ENCODE measurements at regions not wholly inside any gene's neighbourhood (a gene's known extent, or its start where the extent isn't known, plus 50 kb on each side); places are given as distances from the start of the nearest gene placed in this dataset.

DNA sequence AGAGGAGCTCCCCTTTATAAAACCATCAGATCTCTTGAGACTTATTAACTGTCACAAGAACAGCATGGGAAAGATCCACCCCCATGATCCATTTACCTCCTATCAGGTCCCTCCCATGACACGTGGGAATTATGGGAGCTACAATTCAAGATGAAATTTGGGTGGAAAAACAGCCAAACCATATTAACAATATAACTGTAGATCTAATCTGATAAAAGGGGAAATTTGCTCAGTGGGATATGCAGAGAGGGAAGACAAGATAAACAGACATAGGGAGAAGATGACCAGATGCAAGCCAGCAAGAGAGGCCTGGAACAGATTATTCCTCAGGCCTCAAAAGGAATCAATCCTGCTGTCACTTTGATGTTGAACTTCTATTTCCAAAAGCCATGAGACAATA lies 841.5 kb downstream of the LRRIQ3 start:
- ATAC-seq (no peak), FAIRE-seq (no peak), DNase-seq (ENCODE audit: low read depth in 1 of 2, low spot score in 1 of 2) (no peak)
- H3K27ac ChIP-seq = no peak overlapping the region
- H3K4me3 ChIP-seq = no peak overlapping the region
- H3K4me1 ChIP-seq = no peaks in the 10 kb centered on the region
- TF ChIP-seq ESRRA (IDR thresholded peaks at IDR 0.05; ENCODE audit: borderline replicate concordance, low read length) (no peak), HDAC2 (IDR thresholded peaks at IDR 0.05) (no peak), POLR2AphosphoS2 (conservative IDR thresholded peaks at IDR 0.05; ENCODE audit: low read length) (no peak), NPAS2 (CRISPR knock-in tag; IDR thresholded peaks at IDR 0.05; ENCODE audit: borderline replicate concordance) (no peak), ZC3H11A (IDR thresholded peaks at IDR 0.05) (no peak), HOXB13 (CRISPR knock-in tag; IDR thresholded peaks at IDR 0.05; ENCODE audit: low read depth) (no peak)
- TF ChIP-seq, protein P1, sequence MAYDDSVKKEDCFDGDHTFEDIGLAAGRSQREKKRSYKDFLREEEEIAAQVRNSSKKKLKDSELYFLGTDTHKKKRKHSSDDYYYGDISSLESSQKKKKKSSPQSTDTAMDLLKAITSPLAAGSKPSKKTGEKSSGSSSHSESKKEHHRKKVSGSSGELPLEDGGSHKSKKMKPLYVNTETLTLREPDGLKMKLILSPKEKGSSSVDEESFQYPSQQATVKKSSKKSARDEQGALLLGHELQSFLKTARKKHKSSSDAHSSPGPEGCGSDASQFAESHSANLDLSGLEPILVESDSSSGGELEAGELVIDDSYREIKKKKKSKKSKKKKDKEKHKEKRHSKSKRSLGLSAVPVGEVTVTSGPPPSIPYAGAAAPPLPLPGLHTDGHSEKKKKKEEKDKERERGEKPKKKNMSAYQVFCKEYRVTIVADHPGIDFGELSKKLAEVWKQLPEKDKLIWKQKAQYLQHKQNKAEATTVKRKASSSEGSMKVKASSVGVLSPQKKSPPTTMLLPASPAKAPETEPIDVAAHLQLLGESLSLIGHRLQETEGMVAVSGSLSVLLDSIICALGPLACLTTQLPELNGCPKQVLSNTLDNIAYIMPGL (CRISPR knock-in tag; IDR thresholded peaks at IDR 0.05; ENCODE audit: borderline replicate concordance) = no peak
- TF ChIP-seq, protein P2, sequence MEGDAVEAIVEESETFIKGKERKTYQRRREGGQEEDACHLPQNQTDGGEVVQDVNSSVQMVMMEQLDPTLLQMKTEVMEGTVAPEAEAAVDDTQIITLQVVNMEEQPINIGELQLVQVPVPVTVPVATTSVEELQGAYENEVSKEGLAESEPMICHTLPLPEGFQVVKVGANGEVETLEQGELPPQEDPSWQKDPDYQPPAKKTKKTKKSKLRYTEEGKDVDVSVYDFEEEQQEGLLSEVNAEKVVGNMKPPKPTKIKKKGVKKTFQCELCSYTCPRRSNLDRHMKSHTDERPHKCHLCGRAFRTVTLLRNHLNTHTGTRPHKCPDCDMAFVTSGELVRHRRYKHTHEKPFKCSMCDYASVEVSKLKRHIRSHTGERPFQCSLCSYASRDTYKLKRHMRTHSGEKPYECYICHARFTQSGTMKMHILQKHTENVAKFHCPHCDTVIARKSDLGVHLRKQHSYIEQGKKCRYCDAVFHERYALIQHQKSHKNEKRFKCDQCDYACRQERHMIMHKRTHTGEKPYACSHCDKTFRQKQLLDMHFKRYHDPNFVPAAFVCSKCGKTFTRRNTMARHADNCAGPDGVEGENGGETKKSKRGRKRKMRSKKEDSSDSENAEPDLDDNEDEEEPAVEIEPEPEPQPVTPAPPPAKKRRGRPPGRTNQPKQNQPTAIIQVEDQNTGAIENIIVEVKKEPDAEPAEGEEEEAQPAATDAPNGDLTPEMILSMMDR (IDR thresholded peaks at IDR 0.05) = no peak
- WGBS (ENCODE audit: missing lambda C conversion rate) = 0% methylated on average over 1 of the region's 1 CpG
- ChIA-PET POLR2A (no interaction called here), CTCF (no interaction called here)
- no peaks in the 10 kb centered on the region for H3K9me3 ChIP-seq
- H3K4me2 ChIP-seq = no peak overlapping the region

DNA sequence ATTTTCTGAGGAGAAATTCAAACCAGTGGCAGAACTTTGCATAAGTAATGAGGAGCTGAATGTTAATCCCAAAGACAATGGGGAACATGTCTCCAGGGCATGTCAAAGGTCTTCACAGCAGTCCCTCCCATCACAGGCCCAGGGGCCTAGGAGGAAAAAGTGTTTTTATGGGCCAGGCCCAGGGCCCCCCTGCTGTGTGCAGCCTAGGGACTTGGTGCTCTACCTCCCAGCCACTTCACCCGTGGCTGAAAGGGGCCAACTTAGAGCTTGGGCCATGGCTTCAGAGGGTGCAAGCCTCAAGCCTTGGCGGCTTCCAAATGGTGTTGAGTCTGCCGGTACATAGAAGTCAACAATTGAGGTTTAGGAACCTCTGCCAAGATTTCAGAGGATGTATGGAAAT lies 854.0 kb downstream of the LRRIQ3 start:
- TF ChIP-seq, protein P3, sequence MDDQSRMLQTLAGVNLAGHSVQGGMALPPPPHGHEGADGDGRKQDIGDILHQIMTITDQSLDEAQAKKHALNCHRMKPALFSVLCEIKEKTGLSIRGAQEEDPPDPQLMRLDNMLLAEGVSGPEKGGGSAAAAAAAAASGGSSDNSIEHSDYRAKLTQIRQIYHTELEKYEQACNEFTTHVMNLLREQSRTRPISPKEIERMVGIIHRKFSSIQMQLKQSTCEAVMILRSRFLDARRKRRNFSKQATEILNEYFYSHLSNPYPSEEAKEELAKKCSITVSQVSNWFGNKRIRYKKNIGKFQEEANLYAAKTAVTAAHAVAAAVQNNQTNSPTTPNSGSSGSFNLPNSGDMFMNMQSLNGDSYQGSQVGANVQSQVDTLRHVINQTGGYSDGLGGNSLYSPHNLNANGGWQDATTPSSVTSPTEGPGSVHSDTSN (IDR thresholded peaks at IDR 0.05) = no peak
- TF ChIP-seq RFX5 (IDR thresholded peaks at IDR 0.05) (no peak), BHLHE40 (IDR thresholded peaks at IDR 0.05; ENCODE audit: low read depth, low read length) (no peak), NFE2L2 (conservative IDR thresholded peaks at IDR 0.05; ENCODE audit: low read length) (no peak), TFCP2L1 (CRISPR knock-in tag; IDR thresholded peaks at IDR 0.05) (no peak), MAZ (IDR thresholded peaks at IDR 0.05; ENCODE audit: borderline replicate concordance, low read depth, low read length) (no peak), CHD4 (IDR thresholded peaks at IDR 0.05; ENCODE audit: borderline replicate concordance) (no peak), ZC3H11A (IDR thresholded peaks at IDR 0.05) (no peak), PHF8 (IDR thresholded peaks at IDR 0.05; ENCODE audit: borderline replicate concordance, low read depth) (no peak), GATA3 (IDR thresholded peaks at IDR 0.05; ENCODE audit: borderline replicate concordance) (no peak), FOSL2 (IDR thresholded peaks at IDR 0.05) (no peak), FOSL2 (CRISPR knock-in tag; IDR thresholded peaks at IDR 0.05) (no peak), NR3C1 (IDR thresholded peaks at IDR 0.05) (no peak), HOXA7 (CRISPR knock-in tag; IDR thresholded peaks at IDR 0.05) (no peak), HEYL (CRISPR knock-in tag; IDR thresholded peaks at IDR 0.05) (no peak), KDM5A (IDR thresholded peaks at IDR 0.05) (no peak), EHMT2 (IDR thresholded peaks at IDR 0.05; ENCODE audit: low read depth) (no peak)
- TF ChIP-seq, protein P4, sequence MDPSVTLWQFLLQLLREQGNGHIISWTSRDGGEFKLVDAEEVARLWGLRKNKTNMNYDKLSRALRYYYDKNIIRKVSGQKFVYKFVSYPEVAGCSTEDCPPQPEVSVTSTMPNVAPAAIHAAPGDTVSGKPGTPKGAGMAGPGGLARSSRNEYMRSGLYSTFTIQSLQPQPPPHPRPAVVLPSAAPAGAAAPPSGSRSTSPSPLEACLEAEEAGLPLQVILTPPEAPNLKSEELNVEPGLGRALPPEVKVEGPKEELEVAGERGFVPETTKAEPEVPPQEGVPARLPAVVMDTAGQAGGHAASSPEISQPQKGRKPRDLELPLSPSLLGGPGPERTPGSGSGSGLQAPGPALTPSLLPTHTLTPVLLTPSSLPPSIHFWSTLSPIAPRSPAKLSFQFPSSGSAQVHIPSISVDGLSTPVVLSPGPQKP (IDR thresholded peaks at IDR 0.05; ENCODE audit: low read depth, low read length) = no peak
- TF ChIP-seq, protein P5, sequence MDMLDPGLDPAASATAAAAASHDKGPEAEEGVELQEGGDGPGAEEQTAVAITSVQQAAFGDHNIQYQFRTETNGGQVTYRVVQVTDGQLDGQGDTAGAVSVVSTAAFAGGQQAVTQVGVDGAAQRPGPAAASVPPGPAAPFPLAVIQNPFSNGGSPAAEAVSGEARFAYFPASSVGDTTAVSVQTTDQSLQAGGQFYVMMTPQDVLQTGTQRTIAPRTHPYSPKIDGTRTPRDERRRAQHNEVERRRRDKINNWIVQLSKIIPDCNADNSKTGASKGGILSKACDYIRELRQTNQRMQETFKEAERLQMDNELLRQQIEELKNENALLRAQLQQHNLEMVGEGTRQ (IDR thresholded peaks at IDR 0.05) = no peak
- TF ChIP-seq, protein P6, sequence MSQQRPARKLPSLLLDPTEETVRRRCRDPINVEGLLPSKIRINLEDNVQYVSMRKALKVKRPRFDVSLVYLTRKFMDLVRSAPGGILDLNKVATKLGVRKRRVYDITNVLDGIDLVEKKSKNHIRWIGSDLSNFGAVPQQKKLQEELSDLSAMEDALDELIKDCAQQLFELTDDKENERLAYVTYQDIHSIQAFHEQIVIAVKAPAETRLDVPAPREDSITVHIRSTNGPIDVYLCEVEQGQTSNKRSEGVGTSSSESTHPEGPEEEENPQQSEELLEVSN (IDR thresholded peaks at IDR 0.05; ENCODE audit: borderline replicate concordance, low read depth) = no peak
- ATAC-seq = no peak
- Histone ChIP-seq H3K4me1 (no peaks in the 10 kb centered on the region), H3K27ac (no peak overlapping the region), H3K9me3 (no peaks in the 10 kb centered on the region), H3K4me3 (no peak overlapping the region), H3K4me2 (no peak overlapping the region)
- ChIA-PET CTCF (no interaction called here), POLR2A (no interaction called here)
- WGBS (ENCODE audit: missing lambda C conversion rate) = no CpG with 5 or more reads among the region's 3 CpGs
- no peak for FAIRE-seq
- DNase-seq (ENCODE audit: low read depth in 1 of 2, low spot score in 1 of 2) = no peak
